ENCODE measurements at regions not wholly inside any gene's neighbourhood (a gene's known extent, or its start where the extent isn't known, plus 50 kb on each side); places are given as distances from the start of the nearest gene placed in this dataset.
"Not testable (repeated sequence)": the region's sequence is repeated elsewhere in the genome, so short reads cannot be mapped to it uniquely, and the experiment has no call there.

- POLR2A ChIA-PET (ENCODE audit: low non-redundant PET) = no interaction called here
- CTCF ChIA-PET = no interaction called here
- TF ChIP-seq, protein P1, sequence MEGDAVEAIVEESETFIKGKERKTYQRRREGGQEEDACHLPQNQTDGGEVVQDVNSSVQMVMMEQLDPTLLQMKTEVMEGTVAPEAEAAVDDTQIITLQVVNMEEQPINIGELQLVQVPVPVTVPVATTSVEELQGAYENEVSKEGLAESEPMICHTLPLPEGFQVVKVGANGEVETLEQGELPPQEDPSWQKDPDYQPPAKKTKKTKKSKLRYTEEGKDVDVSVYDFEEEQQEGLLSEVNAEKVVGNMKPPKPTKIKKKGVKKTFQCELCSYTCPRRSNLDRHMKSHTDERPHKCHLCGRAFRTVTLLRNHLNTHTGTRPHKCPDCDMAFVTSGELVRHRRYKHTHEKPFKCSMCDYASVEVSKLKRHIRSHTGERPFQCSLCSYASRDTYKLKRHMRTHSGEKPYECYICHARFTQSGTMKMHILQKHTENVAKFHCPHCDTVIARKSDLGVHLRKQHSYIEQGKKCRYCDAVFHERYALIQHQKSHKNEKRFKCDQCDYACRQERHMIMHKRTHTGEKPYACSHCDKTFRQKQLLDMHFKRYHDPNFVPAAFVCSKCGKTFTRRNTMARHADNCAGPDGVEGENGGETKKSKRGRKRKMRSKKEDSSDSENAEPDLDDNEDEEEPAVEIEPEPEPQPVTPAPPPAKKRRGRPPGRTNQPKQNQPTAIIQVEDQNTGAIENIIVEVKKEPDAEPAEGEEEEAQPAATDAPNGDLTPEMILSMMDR (conservative IDR thresholded peaks at IDR 0.05; ENCODE audit: low read depth, low read length) = no peak
- no peak for TF ChIP-seq EZH2 (IDR thresholded peaks at IDR 0.05; ENCODE audit: borderline replicate concordance, low read depth, low read length, poor library complexity, severe bottlenecking)
- Histone ChIP-seq H3K27me3 (replicated peaks; ENCODE audit: insufficient read depth, low read depth, low read length, poor library complexity) (no peaks in the 10 kb centered on the region), H3K9me3 (ENCODE audit: low read depth, low read length, poor library complexity, severe bottlenecking) (no peaks in the 10 kb centered on the region), H3K4me3 (ENCODE audit: low read depth, low read length, poor library complexity, severe bottlenecking) (no peak overlapping the region), H3K27ac (ENCODE audit: low read depth, low read length, poor library complexity, severe bottlenecking) (no peak overlapping the region), H3K4me1 (ENCODE audit: insufficient read depth, low read length, poor library complexity, severe bottlenecking) (no peaks in the 10 kb centered on the region), H3K36me3 (ENCODE audit: insufficient read depth, low read length, poor library complexity, severe bottlenecking) (no peaks in the 10 kb centered on the region)
- no TSS peak for BruUV-seq (replicated peaks)
- no peak for DNase-seq (ENCODE audit: low spot score)
- intact Hi-C loops (cut with micrococcal nuclease; ENCODE audit: unreplicated experiment) = no loop called here
These were observed 105.0 kb upstream of the ANKRD50 start for GRCh38 chr4:124817531-124817930.

DNA sequence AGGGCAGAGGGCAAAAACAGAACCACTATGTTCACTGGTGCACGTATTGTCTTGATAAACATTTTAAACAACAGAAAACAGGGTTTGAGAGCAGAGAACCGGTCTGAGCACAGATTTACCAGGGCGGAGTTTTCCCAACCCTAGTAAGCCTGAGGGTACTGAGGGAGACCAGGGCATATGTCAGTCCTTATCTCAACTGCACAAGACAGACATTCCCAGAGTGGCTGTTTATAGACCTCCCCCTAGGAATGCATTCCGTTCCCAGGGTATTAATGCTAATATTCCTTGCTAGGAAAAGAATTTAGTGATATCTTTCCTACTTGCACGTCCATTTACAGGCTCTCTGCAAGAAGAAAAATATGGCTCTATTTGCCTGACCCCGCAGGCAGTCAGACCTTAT lies 99.7 kb upstream of the ANKRD50 start:
- POLR2A ChIA-PET (ENCODE audit: low non-redundant PET); H3K4me3 ChIP-seq (ENCODE audit: low read depth, low read length, poor library complexity, severe bottlenecking); H3K9me3 ChIP-seq (ENCODE audit: low read depth, low read length, poor library complexity, severe bottlenecking); H3K36me3 ChIP-seq (ENCODE audit: insufficient read depth, low read length, poor library complexity, severe bottlenecking); H3K27me3 ChIP-seq (replicated peaks; ENCODE audit: insufficient read depth, low read depth, low read length, poor library complexity); BruUV-seq (replicated peaks); H3K27ac ChIP-seq (ENCODE audit: low read depth, low read length, poor library complexity, severe bottlenecking); H3K4me1 ChIP-seq (ENCODE audit: insufficient read depth, low read length, poor library complexity, severe bottlenecking); intact Hi-C loops (cut with micrococcal nuclease; ENCODE audit: unreplicated experiment); CTCF ChIA-PET; DNase-seq (ENCODE audit: low spot score): not testable (repeated sequence)

GRCh38 chr4:124810827-124811226 lies 98.3 kb upstream of the ANKRD50 start:
- no peaks in the 10 kb centered on the region for H3K36me3 ChIP-seq (ENCODE audit: insufficient read depth, low read length, poor library complexity, severe bottlenecking)
- no peaks in the 10 kb centered on the region for H3K27me3 ChIP-seq (replicated peaks; ENCODE audit: insufficient read depth, low read depth, low read length, poor library complexity)
- POLR2A ChIA-PET (ENCODE audit: low non-redundant PET) = no interaction called here
- CTCF ChIA-PET = no interaction called here
- no peak for TF ChIP-seq EZH2 (IDR thresholded peaks at IDR 0.05; ENCODE audit: borderline replicate concordance, low read depth, low read length, poor library complexity, severe bottlenecking)
- TF ChIP-seq, protein P1 (conservative IDR thresholded peaks at IDR 0.05; ENCODE audit: low read depth, low read length) = no peak
- H3K9me3 ChIP-seq (ENCODE audit: low read depth, low read length, poor library complexity, severe bottlenecking) = peaks cover 3% of the 10 kb centered on the region
- H3K4me3 ChIP-seq (ENCODE audit: low read depth, low read length, poor library complexity, severe bottlenecking) = no peak overlapping the region
- no TSS peak for BruUV-seq (replicated peaks)
- no peak for DNase-seq (ENCODE audit: low spot score)
- no peak overlapping the region for H3K27ac ChIP-seq (ENCODE audit: low read depth, low read length, poor library complexity, severe bottlenecking)
- intact Hi-C loops (cut with micrococcal nuclease; ENCODE audit: unreplicated experiment) = no loop called here
- no peaks in the 10 kb centered on the region for H3K4me1 ChIP-seq (ENCODE audit: insufficient read depth, low read length, poor library complexity, severe bottlenecking)

GRCh38 chr4:124807421-124807820 lies 94.9 kb upstream of the ANKRD50 start:
- Histone ChIP-seq H3K36me3 (ENCODE audit: insufficient read depth, low read length, poor library complexity, severe bottlenecking) (no peaks in the 10 kb centered on the region), H3K27ac (ENCODE audit: low read depth, low read length, poor library complexity, severe bottlenecking) (no peak overlapping the region), H3K4me1 (ENCODE audit: insufficient read depth, low read length, poor library complexity, severe bottlenecking) (no peaks in the 10 kb centered on the region), H3K9me3 (ENCODE audit: low read depth, low read length, poor library complexity, severe bottlenecking) (peaks cover 3% of the 10 kb centered on the region), H3K27me3 (replicated peaks; ENCODE audit: insufficient read depth, low read depth, low read length, poor library complexity) (no peaks in the 10 kb centered on the region), H3K4me3 (ENCODE audit: low read depth, low read length, poor library complexity, severe bottlenecking) (no peak overlapping the region)
- ChIA-PET CTCF (no interaction called here), POLR2A (ENCODE audit: low non-redundant PET) (interaction anchor here (0.7 kb wide), 1 partner anchor 142 kb away, joined by 3 read pairs; no protein-coding TSS in a partner anchor)
- no peak for DNase-seq (ENCODE audit: low spot score)
- no TSS peak for BruUV-seq (replicated peaks)
- intact Hi-C loops (cut with micrococcal nuclease; ENCODE audit: unreplicated experiment) = no loop called here
- TF ChIP-seq, protein P1 (conservative IDR thresholded peaks at IDR 0.05; ENCODE audit: low read depth, low read length) = no peak
- no peak for TF ChIP-seq EZH2 (IDR thresholded peaks at IDR 0.05; ENCODE audit: borderline replicate concordance, low read depth, low read length, poor library complexity, severe bottlenecking)

Measured in A673 (cell line).